Psoas muscle (tissue), 7 donors: ENCODE measurements at regions not wholly inside any gene's neighbourhood (a gene's known extent, or its start where the extent isn't known, plus 50 kb on each side); places are given as distances from the start of the nearest gene placed in this dataset.
A peak's percentile ranks its signal among the peaks of the same experiment; 100 is the strongest.

Experiments
- ATAC-seq, 4 donors: fragments of 200-7000 bp; cut with Tn5 transposase; one replicate each; pipeline ENCODE4 v1.9.1; 2020; ENCODE audit warnings: moderate library complexity in 3 of 4, mild to moderate bottlenecking in 2 of 4
- DNase-seq, 2 donors: peaks; one replicate each; pipeline ENCODE4 v3.0.0-alpha.2; 2020
- H3K27ac ChIP-seq: fragments of 200-600 bp; one replicate; pipeline ENCODE4 v1.8.0; 2022
- H3K27me3 ChIP-seq, 3 donors: fragments of 200-600 bp in 1 of 3; one replicate each; pipeline versions ENCODE4 v1.6.1 to v1.8.0; 2013 to 2022; ENCODE audit warnings: low read length in 2 of 3, mild to moderate bottlenecking in 2 of 3, moderate library complexity in 1 of 3; ENCODE audit not compliant: insufficient read depth in 3 of 3
- H3K36me3 ChIP-seq, 2 donors: fragments of 200-600 bp in 1 of 2; one replicate each; pipeline versions ENCODE4 v1.6.1 to v1.8.0; 2013 to 2022; ENCODE audit warnings: low read depth in 1 of 2, mild to moderate bottlenecking in 1 of 2, moderate library complexity in 1 of 2; ENCODE audit not compliant: insufficient read depth in 1 of 2
- H3K4me1 ChIP-seq: fragments of 200-600 bp; one replicate; pipeline ENCODE4 v1.8.0; 2022
- H3K4me3 ChIP-seq: fragments of 200-600 bp; one replicate; pipeline ENCODE4 v1.8.0; 2022; ENCODE audit warnings: mild to moderate bottlenecking
- H3K9me3 ChIP-seq: fragments of 200-600 bp; one replicate; pipeline ENCODE4 v1.8.0; 2022
- WGBS, 3 donors: extraction: QIAGEN DNeasy Blood & Tissue Kit; methylation state at CpG; one replicate each; pipeline versions ENCODE4 v1.1.6 to v1.1.7; 2013; 5-methylcytosine and 5-hydroxymethylcytosine counted together
- intact Hi-C, 2 donors: fragments of 100-400 bp; cut with DNase I; formaldehyde crosslinking; loops; one replicate each; pipeline versions ENCODE4 v1.11.0 to v1.14.2; 2022
- TF ChIP-seq, protein P1 (sequence below): fragments of 200-600 bp; IDR thresholded peaks from one replicate; pipeline ENCODE4 v1.8.0; 2022; ENCODE audit warnings: antibody characterized with exemption
- donor health status: healthy with polysubstance abuse.
- donor health status: DM: no; HTN: no; CAD: no; lungs with moderate emphysema.
- donor health status: Bipolar disorder and iron deficiency.
- donor health status: healthy.
- donor health status: DM: yes; HTN: yes; CAD: no.
- donor health status: DM: no; HTN: no; CAD: no.
- donor health status: DM: yes; HTN: yes; CAD: no.

GRCh38 chr2:167708998-167709397 is 538.4 kb downstream of the STK39 start:
- Histone ChIP-seq H3K27me3 (no peaks in the 10 kb centered on the region), H3K4me3 (no peak overlapping the region)

DNA sequence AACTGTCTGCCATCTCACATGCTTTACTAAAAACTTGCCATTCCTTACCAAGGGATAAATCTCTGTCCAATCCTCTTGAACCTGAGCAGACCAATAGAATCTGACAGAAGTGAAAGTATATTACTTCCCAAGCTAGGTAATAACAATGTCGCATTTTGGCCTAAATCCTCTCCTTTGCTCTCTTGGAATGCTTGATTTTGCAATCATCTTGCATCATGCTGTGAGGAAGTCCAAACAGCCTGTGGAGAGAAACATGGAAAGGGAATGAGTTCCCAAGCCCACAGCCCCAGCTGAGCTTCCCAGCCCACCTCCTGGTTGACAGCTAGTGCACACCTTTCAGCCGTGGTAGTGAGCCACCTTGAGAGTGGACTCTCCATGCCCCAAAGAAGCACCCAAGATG is 540.6 kb downstream of the STK39 start:
- 41 to 73% (median 67%) methylated on average over 2 of the region's 2 CpGs for WGBS, 3 donors
- Histone ChIP-seq H3K9me3 (no peaks in the 10 kb centered on the region), H3K27me3 (no peaks in the 10 kb centered on the region), H3K27ac (no peak overlapping the region), H3K4me3 (no peak overlapping the region), H3K4me1 (no peaks in the 10 kb centered on the region), H3K36me3 (no peaks in the 10 kb centered on the region)
- ATAC-seq = no peak
- TF ChIP-seq, protein P1, sequence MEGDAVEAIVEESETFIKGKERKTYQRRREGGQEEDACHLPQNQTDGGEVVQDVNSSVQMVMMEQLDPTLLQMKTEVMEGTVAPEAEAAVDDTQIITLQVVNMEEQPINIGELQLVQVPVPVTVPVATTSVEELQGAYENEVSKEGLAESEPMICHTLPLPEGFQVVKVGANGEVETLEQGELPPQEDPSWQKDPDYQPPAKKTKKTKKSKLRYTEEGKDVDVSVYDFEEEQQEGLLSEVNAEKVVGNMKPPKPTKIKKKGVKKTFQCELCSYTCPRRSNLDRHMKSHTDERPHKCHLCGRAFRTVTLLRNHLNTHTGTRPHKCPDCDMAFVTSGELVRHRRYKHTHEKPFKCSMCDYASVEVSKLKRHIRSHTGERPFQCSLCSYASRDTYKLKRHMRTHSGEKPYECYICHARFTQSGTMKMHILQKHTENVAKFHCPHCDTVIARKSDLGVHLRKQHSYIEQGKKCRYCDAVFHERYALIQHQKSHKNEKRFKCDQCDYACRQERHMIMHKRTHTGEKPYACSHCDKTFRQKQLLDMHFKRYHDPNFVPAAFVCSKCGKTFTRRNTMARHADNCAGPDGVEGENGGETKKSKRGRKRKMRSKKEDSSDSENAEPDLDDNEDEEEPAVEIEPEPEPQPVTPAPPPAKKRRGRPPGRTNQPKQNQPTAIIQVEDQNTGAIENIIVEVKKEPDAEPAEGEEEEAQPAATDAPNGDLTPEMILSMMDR = no peak
- DNase-seq = peak in 1 of 2 donors; percentile 26
- intact Hi-C loops = no loop called here

More at GRCh38 chr2:167708998-167709397, 538.4 kb downstream of the STK39 start:
- no peak overlapping the region for H3K27ac ChIP-seq
- ATAC-seq = no peak
- no peak for DNase-seq
- TF ChIP-seq, protein P1 = no peak
- intact Hi-C loops = no loop called here
- H3K36me3 ChIP-seq = no peaks in the 10 kb centered on the region
- no peaks in the 10 kb centered on the region for H3K4me1 ChIP-seq
- no peaks in the 10 kb centered on the region for H3K9me3 ChIP-seq

GRCh38 chr2:167703441-167703840 is 544.0 kb downstream of the STK39 start:
- WGBS, 3 donors = 68 to 78% (median 71%) methylated on average over 3 of the region's 3 CpGs
- ATAC-seq = no peak

GRCh38 chr2:167702227-167702626 is 545.2 kb downstream of the STK39 start:
- WGBS, 3 donors = 89 to 97% (median 96%) methylated on average over 1 of the region's 1 CpG
- Histone ChIP-seq H3K36me3 (no peaks in the 10 kb centered on the region), H3K27me3 (no peaks in the 10 kb centered on the region), H3K27ac (no peak overlapping the region), H3K4me1 (no peaks in the 10 kb centered on the region), H3K4me3 (no peak overlapping the region), H3K9me3 (no peaks in the 10 kb centered on the region)
- TF ChIP-seq, protein P1 = no peak
- DNase-seq = no peak
- intact Hi-C loops = no loop called here
- no peak for ATAC-seq

More at GRCh38 chr2:167703441-167703840, 544.0 kb downstream of the STK39 start:
- H3K27me3 ChIP-seq = no peaks in the 10 kb centered on the region
- H3K9me3 ChIP-seq = no peaks in the 10 kb centered on the region
- no peak overlapping the region for H3K4me3 ChIP-seq
- TF ChIP-seq, protein P1 = no peak
- no peak for DNase-seq
- no peaks in the 10 kb centered on the region for H3K4me1 ChIP-seq
- no peaks in the 10 kb centered on the region for H3K36me3 ChIP-seq
- H3K27ac ChIP-seq = no peak overlapping the region
- intact Hi-C loops = no loop called here

GRCh38 chr2:167701651-167702050 is 545.7 kb downstream of the STK39 start:
- intact Hi-C loops = no loop called here
- Histone ChIP-seq H3K4me3 (no peak overlapping the region), H3K27me3 (no peaks in the 10 kb centered on the region), H3K9me3 (no peaks in the 10 kb centered on the region), H3K36me3 (no peaks in the 10 kb centered on the region), H3K4me1 (no peaks in the 10 kb centered on the region), H3K27ac (no peak overlapping the region)
- ATAC-seq = no peak
- WGBS, 3 donors = 29 to 38% (median 32%) methylated on average over 4 of the region's 4 CpGs
- TF ChIP-seq, protein P1 = no peak
- no peak for DNase-seq
